ENCODE measurements at regions not wholly inside any gene's neighbourhood (a gene's known extent, or its start where the extent isn't known, plus 50 kb on each side); places are given as distances from the start of the nearest gene placed in this dataset.

- no peak for TF ChIP-seq CTCF (IDR thresholded peaks at IDR 0.05)
- TF ChIP-seq POLR2A (IDR thresholded peaks at IDR 0.05), result no peak
- TF ChIP-seq EP300 (IDR thresholded peaks at IDR 0.05), result no peak
Observed at GRCh38 chr4:58723954-58724353, 1613.8 kb upstream of the IGFBP7 start.
